CD14-positive monocyte (primary cell): ENCODE measurements at regions not wholly inside any gene's neighbourhood (a gene's known extent, or its start where the extent isn't known, plus 50 kb on each side); places are given as distances from the start of the nearest gene placed in this dataset.

Experiments
- DNase-seq, 3 donors: peaks; one replicate each; pipeline ENCODE4 v3.0.0-alpha.2; 2011 to 2022
- H2AFZ ChIP-seq: 2 replicates; pipeline ENCODE4 v1.6.0; 2012; ENCODE audit warnings: mild to moderate bottlenecking, low read depth, low read length, inconsistent platforms; ENCODE audit not compliant: insufficient read depth, poor library complexity, severe bottlenecking
- H3K27ac ChIP-seq, 2 donors: 1 replicate in 1 of 2; 2 replicates in 1 of 2; pipeline ENCODE4 v1.5.1; 2012 to 2013; ENCODE audit warnings: low read length in 2 of 2, control low read depth in 1 of 2, inconsistent platforms in 1 of 2, low read depth in 1 of 2, mild to moderate bottlenecking in 1 of 2
- H3K27me3 ChIP-seq, 2 donors: one replicate each; pipeline versions ENCODE4 v1.6.0 to v1.6.1; 2011 to 2013; ENCODE audit warnings: low read length in 2 of 2; ENCODE audit not compliant: control insufficient read depth in 2 of 2, insufficient read depth in 2 of 2
- H3K36me3 ChIP-seq, 2 donors: replicated peaks in 1 of 2; 1 replicate in 1 of 2; 2 replicates in 1 of 2; pipeline versions ENCODE4 v1.5.1 to v1.6.1; 2012 to 2013; ENCODE audit warnings: low read length in 2 of 2, control low read depth in 1 of 2, inconsistent platforms in 1 of 2, mild to moderate bottlenecking in 1 of 2; ENCODE audit not compliant: insufficient read depth in 2 of 2, control insufficient read depth in 1 of 2
- H3K4me1 ChIP-seq, 2 donors: 1 replicate in 1 of 2; 2 replicates in 1 of 2; pipeline versions ENCODE4 v1.5.1 to v1.6.1; 2012 to 2013; ENCODE audit warnings: low read length in 2 of 2, control low read depth in 1 of 2, inconsistent platforms in 1 of 2, mild to moderate bottlenecking in 1 of 2, moderate library complexity in 1 of 2; ENCODE audit not compliant: insufficient read depth in 2 of 2, control insufficient read depth in 1 of 2
- H3K4me2 ChIP-seq: replicated peaks from 2 replicates; pipeline ENCODE3; 2012; ENCODE audit warnings: low read length, moderate library complexity, mild to moderate bottlenecking; ENCODE audit not compliant: poor library complexity, severe bottlenecking; ENCODE audit errors: extremely low read depth
- H3K4me3 ChIP-seq, 3 experiments: fragments of 200-600 bp in 1 of 3; sonication (generic) in 1 of 3; replicated peaks in 1 of 3; 1 replicate in 2 of 3; 2 replicates in 1 of 3; pipeline ENCODE4 v1.5.1; 2011 to 2013; ENCODE audit warnings: low read length in 3 of 3, mild to moderate bottlenecking in 3 of 3, control low read depth in 2 of 3, low read depth in 2 of 3, inconsistent platforms in 1 of 3, moderate library complexity in 1 of 3
- H3K79me2 ChIP-seq: 2 replicates; pipeline ENCODE4 v1.6.0; 2012; ENCODE audit warnings: mild to moderate bottlenecking, control low read depth, inconsistent platforms, low read length, moderate library complexity; ENCODE audit not compliant: insufficient read depth
- H3K9ac ChIP-seq: 2 replicates; pipeline ENCODE4 v1.6.0; 2017; ENCODE audit warnings: low read length, mild to moderate bottlenecking; ENCODE audit not compliant: insufficient read depth, poor library complexity, severe bottlenecking
- H3K9me3 ChIP-seq, 2 donors: replicated peaks in 1 of 2; 1 replicate in 1 of 2; 2 replicates in 1 of 2; pipeline versions ENCODE4 v1.5.1 to v1.6.1; 2012 to 2013; ENCODE audit warnings: low read length in 2 of 2, control low read depth in 1 of 2; ENCODE audit not compliant: control insufficient read depth in 1 of 2, insufficient read depth in 1 of 2
- H4K20me1 ChIP-seq: 2 replicates; pipeline ENCODE4 v1.6.0; 2012; ENCODE audit warnings: mild to moderate bottlenecking, low read length, control low read depth, moderate library complexity; ENCODE audit not compliant: insufficient read depth
- H3K27ac Mint-ChIP-seq, 7 donors: one replicate each; pipeline ENCODE4 v1.8.0; 2020; ENCODE audit warnings: mild to moderate bottlenecking in 7 of 7, mixed read lengths in 7 of 7, moderate library complexity in 6 of 7, inconsistent platforms in 2 of 7
- H3K27me3 Mint-ChIP-seq, 3 donors: one replicate each; pipeline ENCODE4 v1.8.0; 2021 to 2022; ENCODE audit warnings: low read depth in 3 of 3, mild to moderate bottlenecking in 3 of 3, mixed read lengths in 3 of 3, moderate library complexity in 3 of 3, inconsistent platforms in 1 of 3
- H3K36me3 Mint-ChIP-seq, 2 donors: one replicate each; pipeline ENCODE4 v1.8.0; 2020; ENCODE audit warnings: mixed read lengths in 2 of 2, inconsistent platforms in 1 of 2, mild to moderate bottlenecking in 1 of 2
- H3K4me1 Mint-ChIP-seq: one replicate; pipeline ENCODE4 v1.8.0; 2020; ENCODE audit warnings: mild to moderate bottlenecking, mixed read lengths
- H3K4me3 Mint-ChIP-seq, 2 donors: one replicate each; pipeline ENCODE4 v1.8.0; 2020; ENCODE audit warnings: mild to moderate bottlenecking in 2 of 2, mixed read lengths in 2 of 2, moderate library complexity in 1 of 2
- H3K9me3 Mint-ChIP-seq, 7 donors: one replicate each; pipeline ENCODE4 v1.8.0; 2020 to 2022; ENCODE audit warnings: mixed read lengths in 7 of 7, mild to moderate bottlenecking in 6 of 7, moderate library complexity in 6 of 7, inconsistent platforms in 2 of 7
- WGBS: methylation state at CpG from one replicate; pipeline ENCODE4 v1.1.5; 2013; ENCODE audit warnings: missing lambda C conversion rate; ENCODE audit not compliant: insufficient coverage; 5-methylcytosine and 5-hydroxymethylcytosine counted together
- intact Hi-C, 2 donors: fragments of 100-400 bp; cut with micrococcal nuclease; formaldehyde crosslinking; loops; one replicate each; pipeline versions ENCODE4 v1.15.0 to v1.15.1; 2023
- TF ChIP-seq, protein P1 (sequence below): fragments of 200-600 bp; IDR thresholded peaks from one replicate; pipeline ENCODE4 v1.8.0; 2022; ENCODE audit warnings: antibody characterized with exemption, mild to moderate bottlenecking

- Histone ChIP-seq H3K79me2 (no peaks in the 10 kb centered on the region), H3K9ac (no peak overlapping the region), H4K20me1 (no peaks in the 10 kb centered on the region), H2AFZ (no peak overlapping the region), H3K36me3 (no peaks in the 10 kb centered on the region), H3K27me3 (no peaks in the 10 kb centered on the region), H3K4me3 (no peak overlapping the region), H3K27ac (no peak overlapping the region), H3K4me1 (no peaks in the 10 kb centered on the region), H3K9me3 (peaks cover 0 to 3% of the 10 kb centered on the region in 2 donors), H3K4me2 (no peak overlapping the region)
- Mint-ChIP-seq H3K9me3 (peaks cover 2 to 8% (median 6%) of the 10 kb centered on the region in 7 donors), H3K27me3 (no peaks in the 10 kb centered on the region), H3K27ac (no peak overlapping the region), H3K4me1 (no peaks in the 10 kb centered on the region), H3K4me3 (no peak overlapping the region), H3K36me3 (no peaks in the 10 kb centered on the region)
- 100% methylated on average over 2 of the region's 3 CpGs for WGBS
- intact Hi-C loops: no loop called here
- TF ChIP-seq, protein P1, sequence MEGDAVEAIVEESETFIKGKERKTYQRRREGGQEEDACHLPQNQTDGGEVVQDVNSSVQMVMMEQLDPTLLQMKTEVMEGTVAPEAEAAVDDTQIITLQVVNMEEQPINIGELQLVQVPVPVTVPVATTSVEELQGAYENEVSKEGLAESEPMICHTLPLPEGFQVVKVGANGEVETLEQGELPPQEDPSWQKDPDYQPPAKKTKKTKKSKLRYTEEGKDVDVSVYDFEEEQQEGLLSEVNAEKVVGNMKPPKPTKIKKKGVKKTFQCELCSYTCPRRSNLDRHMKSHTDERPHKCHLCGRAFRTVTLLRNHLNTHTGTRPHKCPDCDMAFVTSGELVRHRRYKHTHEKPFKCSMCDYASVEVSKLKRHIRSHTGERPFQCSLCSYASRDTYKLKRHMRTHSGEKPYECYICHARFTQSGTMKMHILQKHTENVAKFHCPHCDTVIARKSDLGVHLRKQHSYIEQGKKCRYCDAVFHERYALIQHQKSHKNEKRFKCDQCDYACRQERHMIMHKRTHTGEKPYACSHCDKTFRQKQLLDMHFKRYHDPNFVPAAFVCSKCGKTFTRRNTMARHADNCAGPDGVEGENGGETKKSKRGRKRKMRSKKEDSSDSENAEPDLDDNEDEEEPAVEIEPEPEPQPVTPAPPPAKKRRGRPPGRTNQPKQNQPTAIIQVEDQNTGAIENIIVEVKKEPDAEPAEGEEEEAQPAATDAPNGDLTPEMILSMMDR: no peak
- no peak for DNase-seq
These were observed 399.1 kb downstream of the GXYLT1 start for GRCh38 chr12:41745593-41745992.

- no peak overlapping the region for H3K4me3 Mint-ChIP-seq
- Histone ChIP-seq H3K4me2 (no peak overlapping the region), H3K4me3 (no peak overlapping the region), H2AFZ (no peak overlapping the region), H3K27ac (no peak overlapping the region), H3K79me2 (no peaks in the 10 kb centered on the region), H3K27me3 (no peaks in the 10 kb centered on the region), H3K9ac (no peak overlapping the region), H3K4me1 (no peaks in the 10 kb centered on the region), H3K36me3 (no peaks in the 10 kb centered on the region), H4K20me1 (no peaks in the 10 kb centered on the region), H3K9me3 (peaks cover 0 to 3% of the 10 kb centered on the region in 2 donors)
- intact Hi-C loops: no loop called here
- peaks cover 1 to 3% (median 3%) of the 10 kb centered on the region in 7 donors for H3K9me3 Mint-ChIP-seq
- TF ChIP-seq, protein P1: no peak
- no peak overlapping the region for H3K27ac Mint-ChIP-seq
- H3K4me1 Mint-ChIP-seq: no peaks in the 10 kb centered on the region
- H3K36me3 Mint-ChIP-seq: no peaks in the 10 kb centered on the region
- 100% methylated on average over 3 of the region's 4 CpGs for WGBS
- no peaks in the 10 kb centered on the region for H3K27me3 Mint-ChIP-seq
- DNase-seq: no peak
These were observed 400.8 kb downstream of the GXYLT1 start for GRCh38 chr12:41743835-41744234.
